Spinal cord (tissue), 9 donors: ENCODE measurements at regions not wholly inside any gene's neighbourhood (a gene's known extent, or its start where the extent isn't known, plus 50 kb on each side); places are given as distances from the start of the nearest gene placed in this dataset.
A peak's percentile ranks its signal among the peaks of the same experiment; 100 is the strongest.

Experiments used
- DNase-seq, 6 donors: peaks; one replicate each; pipeline versions ENCODE4 v3.0.0 to v3.0.0-alpha.2; 2013 to 2015; ENCODE audit warnings: low spot score in 6 of 6, low read depth in 4 of 6
- H3K27ac ChIP-seq: one replicate; pipeline ENCODE4 v1.5.1; 2013; ENCODE audit warnings: low read depth, low read length, control low read depth
- H3K27me3 ChIP-seq: one replicate; pipeline ENCODE4 v1.6.1; 2013; ENCODE audit warnings: low read length; ENCODE audit not compliant: control insufficient read depth, insufficient read depth
- H3K36me3 ChIP-seq: one replicate; pipeline ENCODE4 v1.6.1; 2013; ENCODE audit warnings: low read length; ENCODE audit not compliant: control insufficient read depth, insufficient read depth
- H3K4me1 ChIP-seq: one replicate; pipeline ENCODE4 v1.6.1; 2013; ENCODE audit warnings: low read length; ENCODE audit not compliant: control insufficient read depth, insufficient read depth
- H3K4me3 ChIP-seq: one replicate; pipeline ENCODE4 v1.5.1; 2013; ENCODE audit warnings: low read depth, low read length, control low read depth
- H3K9me3 ChIP-seq: one replicate; pipeline ENCODE4 v1.6.1; 2013; ENCODE audit warnings: low read length; ENCODE audit not compliant: control insufficient read depth, insufficient read depth
- WGBS: methylation state at CpG from one replicate; pipeline ENCODE4 v1.1.5; 2013; ENCODE audit warnings: missing lambda C conversion rate; ENCODE audit not compliant: insufficient coverage; 5-methylcytosine and 5-hydroxymethylcytosine counted together
- donor health status: healthy.

GRCh38 chr18:2173486-2173885 lies 397.8 kb downstream of the METTL4 start:
- H3K27me3 ChIP-seq = no peaks in the 10 kb centered on the region
- H3K4me3 ChIP-seq = no peak overlapping the region
- no peaks in the 10 kb centered on the region for H3K36me3 ChIP-seq
- no peak overlapping the region for H3K27ac ChIP-seq
- WGBS = 4% methylated on average over 4 of the region's 4 CpGs
- peak in 2 of 6 donors; percentile 43 to 71 for DNase-seq
- no peaks in the 10 kb centered on the region for H3K9me3 ChIP-seq
- H3K4me1 ChIP-seq = no peaks in the 10 kb centered on the region

DNA sequence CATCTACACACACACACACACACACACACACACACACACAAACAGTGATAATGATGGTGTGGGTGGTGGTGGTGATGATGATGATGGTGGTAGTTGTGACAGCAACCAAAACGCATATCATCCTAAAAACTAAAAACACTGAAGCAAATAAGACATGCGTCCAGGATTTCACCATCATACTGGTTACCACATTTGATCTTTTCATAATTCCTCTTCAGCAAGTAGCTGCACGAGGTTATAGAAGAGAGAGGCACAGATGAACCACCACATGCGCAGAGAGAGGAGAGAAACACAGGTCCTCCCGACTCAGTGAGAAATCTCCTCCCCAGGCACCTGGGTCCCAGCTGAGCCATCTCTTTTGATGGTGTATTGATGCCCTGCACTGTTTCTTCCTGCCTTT lies 393.3 kb downstream of the METTL4 start:
- no peaks in the 10 kb centered on the region for H3K36me3 ChIP-seq
- H3K4me3 ChIP-seq = no peak overlapping the region
- H3K4me1 ChIP-seq = no peaks in the 10 kb centered on the region
- WGBS = no CpG with 5 or more reads among the region's 5 CpGs
- H3K27me3 ChIP-seq = no peaks in the 10 kb centered on the region
- no peak for DNase-seq
- H3K9me3 ChIP-seq = no peaks in the 10 kb centered on the region
- H3K27ac ChIP-seq = no peak overlapping the region

GRCh38 chr18:2179498-2180183 lies 391.7 kb downstream of the METTL4 start:
- Histone ChIP-seq H3K4me3 (no peak overlapping the region), H3K27me3 (no peaks in the 10 kb centered on the region), H3K4me1 (no peaks in the 10 kb centered on the region), H3K9me3 (no peaks in the 10 kb centered on the region), H3K36me3 (no peaks in the 10 kb centered on the region), H3K27ac (no peak overlapping the region)
- no peak for DNase-seq
- 91% methylated on average over 4 of the region's 8 CpGs for WGBS

DNA sequence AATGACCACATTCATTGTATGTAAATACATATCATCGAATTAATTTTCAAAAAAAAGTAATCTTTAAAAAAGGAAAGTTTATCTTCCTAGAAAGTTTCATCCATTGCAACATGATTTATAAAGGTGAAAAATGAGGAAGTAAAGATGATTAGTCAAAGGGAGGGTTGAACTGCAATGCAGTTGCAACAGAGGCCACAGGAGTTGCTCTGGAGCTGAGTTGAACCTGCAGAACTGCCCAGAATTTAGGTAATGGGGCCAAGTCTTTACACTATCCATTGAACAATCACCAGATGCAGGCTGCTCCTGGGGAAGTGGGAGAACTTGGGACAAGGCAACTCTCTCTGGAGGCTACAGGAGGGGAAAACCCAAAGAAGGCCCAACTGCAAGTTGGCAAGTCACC lies 390.7 kb downstream of the METTL4 start:
- Histone ChIP-seq H3K27me3 (no peaks in the 10 kb centered on the region), H3K4me1 (no peaks in the 10 kb centered on the region), H3K9me3 (no peaks in the 10 kb centered on the region), H3K36me3 (no peaks in the 10 kb centered on the region), H3K4me3 (no peak overlapping the region), H3K27ac (no peak overlapping the region)
- no CpG with 5 or more reads among the region's 1 CpG for WGBS
- no peak for DNase-seq

- H3K4me1 ChIP-seq = no peaks in the 10 kb centered on the region
- no peak for DNase-seq
- no peaks in the 10 kb centered on the region for H3K36me3 ChIP-seq
- no peak overlapping the region for H3K4me3 ChIP-seq
- 100% methylated on average over 2 of the region's 5 CpGs for WGBS
- H3K9me3 ChIP-seq = no peaks in the 10 kb centered on the region
- H3K27me3 ChIP-seq = no peaks in the 10 kb centered on the region
- no peak overlapping the region for H3K27ac ChIP-seq
These were observed 387.9 kb downstream of the METTL4 start for GRCh38 chr18:2183432-2183831.

- no peaks in the 10 kb centered on the region for H3K4me1 ChIP-seq
- H3K27ac ChIP-seq = no peak overlapping the region
- H3K4me3 ChIP-seq = no peak overlapping the region
- H3K36me3 ChIP-seq = no peaks in the 10 kb centered on the region
- H3K9me3 ChIP-seq = no peaks in the 10 kb centered on the region
- no CpG with 5 or more reads among the region's 1 CpG for WGBS
- H3K27me3 ChIP-seq = no peaks in the 10 kb centered on the region
- DNase-seq = no peak
These were observed 384.3 kb downstream of the METTL4 start for GRCh38 chr18:2186967-2187366.

- Histone ChIP-seq H3K27me3 (no peaks in the 10 kb centered on the region), H3K9me3 (no peaks in the 10 kb centered on the region), H3K4me1 (no peaks in the 10 kb centered on the region), H3K4me3 (no peak overlapping the region), H3K36me3 (no peaks in the 10 kb centered on the region), H3K27ac (no peak overlapping the region)
- WGBS = no CpG with 5 or more reads among the region's 1 CpG
- DNase-seq = no peak
These were observed 383.0 kb downstream of the METTL4 start for GRCh38 chr18:2188258-2188657.

- DNase-seq = no peak
- Histone ChIP-seq H3K27ac (no peak overlapping the region), H3K4me3 (no peak overlapping the region), H3K27me3 (no peaks in the 10 kb centered on the region), H3K4me1 (no peaks in the 10 kb centered on the region), H3K9me3 (peaks cover 2% of the 10 kb centered on the region), H3K36me3 (no peaks in the 10 kb centered on the region)
- no CpG with 5 or more reads among the region's 3 CpGs for WGBS
These were observed 380.0 kb downstream of the METTL4 start for GRCh38 chr18:2191180-2191790.

GRCh38 chr18:2192562-2192961 lies 378.7 kb downstream of the METTL4 start:
- 92% methylated on average over 2 of the region's 4 CpGs for WGBS
- no peak overlapping the region for H3K4me3 ChIP-seq
- H3K27me3 ChIP-seq = no peaks in the 10 kb centered on the region
- no peak for DNase-seq
- H3K4me1 ChIP-seq = no peaks in the 10 kb centered on the region
- peaks cover 2% of the 10 kb centered on the region for H3K9me3 ChIP-seq
- H3K36me3 ChIP-seq = no peaks in the 10 kb centered on the region
- no peak overlapping the region for H3K27ac ChIP-seq

DNA sequence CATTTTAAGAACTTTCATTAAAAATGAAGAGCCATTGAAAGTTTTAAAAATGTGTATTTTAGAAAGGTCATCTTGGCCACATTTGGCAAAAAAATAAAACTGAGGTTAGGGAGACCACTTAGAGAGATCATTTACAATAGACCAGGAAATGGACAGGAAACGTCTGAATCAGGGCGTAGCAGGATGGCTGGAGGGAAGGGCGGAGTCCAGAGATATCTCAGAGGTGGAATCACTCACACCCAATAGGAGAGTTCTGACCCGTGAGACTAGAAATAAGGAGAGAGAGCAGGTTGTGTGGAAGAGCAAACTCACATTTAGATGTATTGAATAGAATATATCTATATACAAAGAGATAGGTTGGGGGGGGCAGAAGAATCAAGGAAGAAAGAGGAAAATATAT lies 373.4 kb downstream of the METTL4 start:
- DNase-seq = no peak
- H3K27ac ChIP-seq = no peak overlapping the region
- 75% methylated on average over 2 of the region's 4 CpGs for WGBS
- peaks cover 2% of the 10 kb centered on the region for H3K9me3 ChIP-seq
- H3K4me1 ChIP-seq = no peaks in the 10 kb centered on the region
- H3K27me3 ChIP-seq = no peaks in the 10 kb centered on the region
- H3K4me3 ChIP-seq = no peak overlapping the region
- H3K36me3 ChIP-seq = no peaks in the 10 kb centered on the region
